ENCODE measurements at regions not wholly inside any gene's neighbourhood (a gene's known extent, or its start where the extent isn't known, plus 50 kb on each side); places are given as distances from the start of the nearest gene placed in this dataset.

GRCh38 chr1:68301471-68302001 lies 69.2 kb upstream of the WLS start:
- H3K4me1 ChIP-seq (ENCODE audit: insufficient read depth, low read length) = peaks cover 6% of the 10 kb centered on the region
- no peak overlapping the region for H2AFZ ChIP-seq (ENCODE audit: low read depth, low read length)
- H3K9me3 ChIP-seq (ENCODE audit: low read length) = no peaks in the 10 kb centered on the region
- no peak overlapping the region for H3K4me3 ChIP-seq (ENCODE audit: low read length)
- H3K27me3 ChIP-seq (ENCODE audit: insufficient read depth, low read length) = no peaks in the 10 kb centered on the region
- no peaks in the 10 kb centered on the region for H3K36me3 ChIP-seq (ENCODE audit: insufficient read depth, low read length)

DNA sequence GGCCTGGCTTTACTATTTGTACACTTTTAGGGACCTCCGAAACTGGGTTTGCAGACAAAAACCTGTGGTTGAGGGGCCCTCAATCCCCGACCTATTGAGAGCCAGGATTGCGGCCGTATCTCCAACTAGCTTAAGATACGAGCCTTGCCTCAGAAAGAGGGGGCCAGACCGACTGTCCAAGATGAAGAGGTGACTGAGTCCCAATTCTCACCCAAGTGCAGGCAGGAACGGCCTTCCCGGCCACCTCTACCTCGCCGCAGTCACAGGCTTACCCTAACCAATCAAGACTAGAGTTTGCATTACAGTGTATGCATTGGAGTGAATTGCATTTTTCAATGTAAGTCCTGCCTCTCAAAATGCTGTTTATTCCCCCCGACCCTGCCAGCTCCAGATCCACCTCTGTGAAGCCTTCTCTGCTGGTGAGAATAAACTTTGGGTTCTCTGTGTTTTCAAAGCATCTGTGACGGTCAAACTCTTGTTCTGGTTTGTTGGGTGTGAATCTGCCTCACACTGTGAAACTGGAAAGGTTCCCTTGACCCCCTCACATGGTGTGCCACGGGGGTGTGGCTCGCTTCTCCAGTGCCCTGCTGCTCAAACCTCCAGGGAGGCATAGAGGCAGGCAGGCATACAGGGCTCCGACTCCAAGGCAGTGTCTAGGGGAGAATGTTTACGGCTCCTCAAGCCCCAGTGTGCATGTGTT lies 62.2 kb upstream of the WLS start:
- no peaks in the 10 kb centered on the region for H3K27me3 ChIP-seq (ENCODE audit: insufficient read depth, low read length)
- H3K4me1 ChIP-seq (ENCODE audit: insufficient read depth, low read length) = peaks cover 47% of the 10 kb centered on the region
- peak overlapping the region; percentile 50 for H3K4me3 ChIP-seq (ENCODE audit: low read length)
- H2AFZ ChIP-seq (ENCODE audit: low read depth, low read length) = peak overlapping the region; percentile 74
- no peaks in the 10 kb centered on the region for H3K36me3 ChIP-seq (ENCODE audit: insufficient read depth, low read length)
- no peaks in the 10 kb centered on the region for H3K9me3 ChIP-seq (ENCODE audit: low read length)

- Histone ChIP-seq H3K36me3 (ENCODE audit: insufficient read depth, low read length) (no peaks in the 10 kb centered on the region), H2AFZ (ENCODE audit: low read depth, low read length) (peak overlapping the region; percentile 74), H3K27me3 (ENCODE audit: insufficient read depth, low read length) (no peaks in the 10 kb centered on the region), H3K4me3 (ENCODE audit: low read length) (peak overlapping the region; percentile 50), H3K4me1 (ENCODE audit: insufficient read depth, low read length) (peaks cover 47% of the 10 kb centered on the region), H3K9me3 (ENCODE audit: low read length) (no peaks in the 10 kb centered on the region)
These were observed 61.5 kb upstream of the WLS start for GRCh38 chr1:68293609-68294366.

DNA sequence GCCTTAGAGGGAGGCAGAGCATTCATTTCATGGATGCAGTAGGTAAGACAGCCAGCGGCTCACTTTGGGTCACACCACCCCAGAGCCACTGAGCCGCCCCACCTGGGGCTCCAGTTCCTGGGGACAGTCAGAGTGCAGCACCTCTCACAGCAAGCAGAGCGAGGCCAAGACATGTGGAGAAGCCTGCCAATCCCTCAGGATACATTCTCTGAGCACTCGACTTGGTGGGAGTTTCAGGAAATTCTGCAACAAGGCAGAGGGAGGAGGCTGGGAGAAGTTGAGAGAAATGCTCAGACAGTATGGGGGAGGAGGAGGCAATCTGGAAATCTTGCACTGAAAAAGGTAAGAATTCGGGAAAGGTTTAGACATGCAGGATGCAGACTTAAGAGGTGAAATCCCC lies 60.8 kb upstream of the WLS start:
- Histone ChIP-seq H3K4me1 (ENCODE audit: insufficient read depth, low read length) (peaks cover 47% of the 10 kb centered on the region), H3K4me3 (ENCODE audit: low read length) (peak overlapping the region; percentile 50), H3K9me3 (ENCODE audit: low read length) (no peaks in the 10 kb centered on the region), H2AFZ (ENCODE audit: low read depth, low read length) (peak overlapping the region; percentile 74), H3K36me3 (ENCODE audit: insufficient read depth, low read length) (no peaks in the 10 kb centered on the region), H3K27me3 (ENCODE audit: insufficient read depth, low read length) (no peaks in the 10 kb centered on the region)

DNA sequence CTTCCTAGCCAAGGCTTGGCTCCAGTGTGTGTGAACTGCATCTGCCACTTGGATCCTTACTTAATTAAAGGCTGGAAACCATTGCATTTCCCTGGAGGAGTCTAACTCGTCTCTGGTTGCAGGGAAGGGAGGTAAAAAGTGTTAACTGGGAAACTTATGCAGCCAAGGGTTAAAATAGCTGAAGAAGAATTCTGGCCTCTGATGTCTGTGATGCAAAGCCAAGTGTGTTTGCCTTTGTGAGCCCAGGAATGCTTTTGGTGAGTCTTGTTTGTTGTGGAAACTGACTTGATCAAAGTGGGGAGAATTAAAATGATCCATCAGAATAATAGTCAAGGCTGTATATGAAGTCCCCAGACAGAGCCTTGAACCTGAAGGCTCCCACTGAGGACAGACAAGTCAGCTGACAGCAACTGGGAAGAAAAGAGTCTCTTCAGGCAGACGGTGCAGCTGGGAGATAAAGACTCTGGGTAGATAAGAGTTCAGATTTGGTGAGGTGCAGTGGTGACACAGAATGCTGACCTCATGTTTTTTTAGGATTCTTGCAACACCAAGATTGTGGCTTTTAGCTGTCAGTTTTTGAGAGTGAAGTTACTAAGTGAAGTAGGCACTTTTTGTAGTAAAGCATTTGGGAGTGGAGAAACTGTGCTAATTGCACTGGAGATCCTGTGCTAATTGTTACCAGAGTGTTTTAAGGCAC lies 59.5 kb upstream of the WLS start:
- H3K27me3 ChIP-seq (ENCODE audit: insufficient read depth, low read length) = no peaks in the 10 kb centered on the region
- H3K4me1 ChIP-seq (ENCODE audit: insufficient read depth, low read length) = peaks cover 42% of the 10 kb centered on the region
- H2AFZ ChIP-seq (ENCODE audit: low read depth, low read length) = no peak overlapping the region
- H3K36me3 ChIP-seq (ENCODE audit: insufficient read depth, low read length) = no peaks in the 10 kb centered on the region
- no peaks in the 10 kb centered on the region for H3K9me3 ChIP-seq (ENCODE audit: low read length)
- H3K4me3 ChIP-seq (ENCODE audit: low read length) = no peak overlapping the region

DNA sequence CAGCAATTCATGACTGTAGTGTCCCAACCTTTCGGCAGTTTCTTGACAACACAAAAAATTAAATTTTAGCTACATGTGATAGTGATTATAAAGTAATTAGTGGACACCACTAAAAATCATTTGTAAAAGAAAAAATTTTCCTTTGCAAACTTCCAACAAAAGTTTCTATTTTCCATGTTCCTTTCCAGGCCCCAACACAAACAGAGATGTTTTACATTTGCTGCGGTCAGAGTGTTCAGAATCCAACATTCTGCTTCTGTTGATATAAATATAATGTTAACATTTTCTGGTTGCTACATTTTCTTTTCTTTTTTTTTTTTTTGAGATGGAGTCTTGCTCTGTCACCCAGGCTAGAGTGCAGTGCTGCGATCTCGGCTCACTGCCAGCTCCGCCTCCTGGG lies 54.9 kb upstream of the WLS start:
- peaks cover 12% of the 10 kb centered on the region for H3K4me1 ChIP-seq (ENCODE audit: insufficient read depth, low read length)
- no peaks in the 10 kb centered on the region for H3K9me3 ChIP-seq (ENCODE audit: low read length)
- H2AFZ ChIP-seq (ENCODE audit: low read depth, low read length) = no peak overlapping the region
- no peaks in the 10 kb centered on the region for H3K27me3 ChIP-seq (ENCODE audit: insufficient read depth, low read length)
- H3K4me3 ChIP-seq (ENCODE audit: low read length) = no peak overlapping the region
- H3K36me3 ChIP-seq (ENCODE audit: insufficient read depth, low read length) = no peaks in the 10 kb centered on the region

GRCh38 chr1:68285046-68285445 lies 52.7 kb upstream of the WLS start:
- Histone ChIP-seq H3K36me3 (ENCODE audit: insufficient read depth, low read length) (no peaks in the 10 kb centered on the region), H3K4me3 (ENCODE audit: low read length) (no peak overlapping the region), H3K27me3 (ENCODE audit: insufficient read depth, low read length) (no peaks in the 10 kb centered on the region), H2AFZ (ENCODE audit: low read depth, low read length) (no peak overlapping the region), H3K4me1 (ENCODE audit: insufficient read depth, low read length) (no peaks in the 10 kb centered on the region), H3K9me3 (ENCODE audit: low read length) (no peaks in the 10 kb centered on the region)

GRCh38 chr1:68281946-68282615 lies 49.8 kb upstream of the WLS start:
- Histone ChIP-seq H3K36me3 (ENCODE audit: insufficient read depth, low read length) (no peaks in the 10 kb centered on the region), H3K4me1 (ENCODE audit: insufficient read depth, low read length) (no peaks in the 10 kb centered on the region), H3K27me3 (ENCODE audit: insufficient read depth, low read length) (no peaks in the 10 kb centered on the region), H3K4me3 (ENCODE audit: low read length) (no peak overlapping the region), H2AFZ (ENCODE audit: low read depth, low read length) (no peak overlapping the region), H3K9me3 (ENCODE audit: low read length) (no peaks in the 10 kb centered on the region)
